ENCODE measurements at regions not wholly inside any gene's neighbourhood (a gene's known extent, or its start where the extent isn't known, plus 50 kb on each side); places are given as distances from the start of the nearest gene placed in this dataset.
"Not testable (repeated sequence)": the region's sequence is repeated elsewhere in the genome, so short reads cannot be mapped to it uniquely, and the experiment has no call there.

DNA sequence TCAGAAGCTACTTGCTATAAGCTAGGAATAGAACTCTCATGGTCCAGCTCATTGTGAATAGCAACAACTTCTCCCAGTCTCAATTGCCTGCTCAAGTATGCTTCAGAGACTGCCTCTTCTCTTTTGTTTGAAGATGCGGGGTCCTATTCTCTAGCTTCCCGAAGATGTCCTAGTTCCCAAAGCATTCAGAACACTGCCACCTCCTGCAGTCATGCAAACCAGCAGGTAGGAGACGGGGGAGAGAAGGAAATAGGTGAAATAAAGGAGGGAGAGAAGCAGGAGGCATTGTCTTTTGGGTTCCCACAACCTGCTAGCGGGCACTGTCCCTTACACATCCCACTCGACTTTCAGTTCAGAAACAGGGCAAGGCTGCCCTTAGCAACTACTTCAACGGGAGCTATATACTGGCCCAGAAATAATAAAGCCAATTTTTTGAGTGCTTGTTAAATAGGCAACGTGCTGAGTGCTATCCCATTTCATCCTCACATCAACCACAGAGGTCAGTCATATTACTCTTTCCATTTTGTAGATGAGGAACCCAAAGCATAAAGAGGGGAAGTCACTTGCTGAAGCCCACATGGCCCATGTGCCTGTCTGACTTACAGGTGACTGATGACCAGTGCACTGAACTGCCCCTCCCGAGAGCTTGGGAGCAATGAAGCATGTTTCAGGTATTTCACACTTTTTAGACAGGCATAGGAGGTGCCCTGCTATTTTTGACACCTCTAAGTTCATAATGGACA lies 61.9 kb upstream of the ATXN1 start:
- DNase-seq: no peak

GRCh38 chr6:16822529-16822928 lies 61.3 kb upstream of the ATXN1 start:
- no peak for DNase-seq

- no peak for DNase-seq
Measured at GRCh38 chr6:16821834-16822264, 60.6 kb upstream of the ATXN1 start.

DNA sequence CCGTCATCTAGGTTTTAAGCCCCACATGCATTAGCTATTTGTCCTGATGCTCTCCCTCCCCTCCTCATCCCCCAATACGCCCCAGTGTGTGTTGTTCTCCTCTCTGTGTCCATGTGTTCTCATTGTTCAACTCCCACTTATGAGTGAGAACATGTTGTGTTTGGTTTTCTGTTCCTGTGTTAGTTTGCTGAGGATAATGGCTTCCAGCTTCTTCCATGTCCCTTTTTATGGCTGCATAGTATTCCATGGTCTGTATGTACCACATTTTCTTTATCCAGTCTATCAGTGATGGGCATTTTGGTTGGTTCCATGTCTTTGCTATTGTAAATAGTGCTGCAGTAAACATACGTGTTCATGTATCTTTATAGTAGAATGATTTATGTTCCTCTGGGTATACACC lies 59.0 kb upstream of the ATXN1 start:
- DNase-seq: not testable (repeated sequence)

DNA sequence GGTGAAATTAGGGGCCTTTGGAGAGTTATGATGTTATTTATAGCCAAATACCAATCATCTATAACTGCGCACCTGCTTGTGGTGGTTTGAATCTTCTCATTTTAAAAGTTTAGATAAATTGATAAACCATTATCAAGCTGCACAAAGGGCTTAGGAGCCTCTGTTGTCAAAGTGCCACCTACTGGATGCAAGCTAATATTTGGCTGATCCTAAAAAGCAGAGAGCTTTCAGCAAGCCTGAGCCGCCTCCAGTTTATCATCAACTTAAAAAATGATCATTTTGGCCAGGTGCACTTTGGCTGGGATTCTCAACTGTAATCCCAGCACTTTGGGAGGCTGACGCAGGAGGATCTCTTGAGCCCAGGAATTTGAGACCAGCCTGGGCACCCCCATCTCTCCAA lies 58.5 kb upstream of the ATXN1 start:
- DNase-seq: no peak

GRCh38 chr6:16818992-16819626 lies 57.8 kb upstream of the ATXN1 start:
- DNase-seq: no peak

GRCh38 chr6:16817594-16817993 lies 56.3 kb upstream of the ATXN1 start:
- no peak for DNase-seq

- DNase-seq: no peak
Measured at GRCh38 chr6:16816891-16817290, 55.6 kb upstream of the ATXN1 start.

- DNase-seq: no peak
Measured at GRCh38 chr6:16812993-16813392, 51.7 kb upstream of the ATXN1 start.

GRCh38 chr6:16811277-16811979 lies 50.2 kb upstream of the ATXN1 start:
- DNase-seq: no peak

Data from activated naive CD4-positive, alpha-beta T cell treated with anti-CD3 and anti-CD28 coated beads, Interleukin-2, amount 50 U/mL, for 16 hours (primary cell).